ENCODE measurements at regions not wholly inside any gene's neighbourhood (a gene's known extent, or its start where the extent isn't known, plus 50 kb on each side); places are given as distances from the start of the nearest gene placed in this dataset.

- Histone ChIP-seq H3K18ac (ENCODE audit: low read length) (no peak overlapping the region), H3K4me3 (ENCODE audit: low read length) (no peak overlapping the region), H3K56ac (ENCODE audit: low read length) (no peak overlapping the region), H2BK5ac (ENCODE audit: low read length) (no peak overlapping the region), H2AK5ac (ENCODE audit: low read length) (no peak overlapping the region), H3K27ac (ENCODE audit: low read depth, low read length) (no peak overlapping the region), H3K9ac (ENCODE audit: low read length) (no peak overlapping the region), H3K79me1 (ENCODE audit: low read length) (no peaks in the 10 kb centered on the region), H3K36me3 (ENCODE audit: control insufficient read depth, insufficient read depth, low read length) (no peaks in the 10 kb centered on the region), H2BK120ac (ENCODE audit: low read depth, low read length) (no peak overlapping the region), H3K4me2 (ENCODE audit: low read length) (no peak overlapping the region), H3K4me1 (ENCODE audit: control insufficient read depth, low read depth, low read length) (no peaks in the 10 kb centered on the region), H3K79me2 (ENCODE audit: control insufficient read depth, insufficient read depth, low read length) (no peaks in the 10 kb centered on the region), H3K4ac (ENCODE audit: low read depth, low read length) (no peak overlapping the region), H4K5ac (ENCODE audit: low read length) (no peak overlapping the region), H3K27me3 (ENCODE audit: insufficient read depth, low read length, poor library complexity) (no peaks in the 10 kb centered on the region), H4K8ac (ENCODE audit: low read depth, low read length) (no peak overlapping the region), H2BK15ac (replicated peaks; ENCODE audit: low read depth) (no peak overlapping the region), H3K23ac (ENCODE audit: low read length) (no peak overlapping the region)
- WGBS (ENCODE audit: extremely low coverage, insufficient coverage, low lambda C conversion rate), result 100% methylated on average over 1 of the region's 4 CpGs
- no peak for DNase-seq
Measured at GRCh38 chr9:81874931-81875330, 53.3 kb upstream of the SPATA31D4 start.

- DNase-seq, result no peak
- Histone ChIP-seq H3K56ac (ENCODE audit: low read length) (no peak overlapping the region), H3K79me1 (ENCODE audit: low read length) (no peaks in the 10 kb centered on the region), H2BK5ac (ENCODE audit: low read length) (no peak overlapping the region), H2AK5ac (ENCODE audit: low read length) (no peak overlapping the region), H3K36me3 (ENCODE audit: control insufficient read depth, insufficient read depth, low read length) (no peaks in the 10 kb centered on the region), H3K18ac (ENCODE audit: low read length) (no peak overlapping the region), H2BK120ac (ENCODE audit: low read depth, low read length) (no peak overlapping the region), H4K5ac (ENCODE audit: low read length) (no peak overlapping the region), H3K9ac (ENCODE audit: low read length) (no peak overlapping the region), H3K4me1 (ENCODE audit: control insufficient read depth, low read depth, low read length) (no peaks in the 10 kb centered on the region), H3K4me2 (ENCODE audit: low read length) (no peak overlapping the region), H3K23ac (ENCODE audit: low read length) (no peak overlapping the region), H3K4ac (ENCODE audit: low read depth, low read length) (no peak overlapping the region), H3K27ac (ENCODE audit: low read depth, low read length) (no peak overlapping the region), H3K79me2 (ENCODE audit: control insufficient read depth, insufficient read depth, low read length) (no peaks in the 10 kb centered on the region), H3K4me3 (ENCODE audit: low read length) (no peak overlapping the region), H4K8ac (ENCODE audit: low read depth, low read length) (no peak overlapping the region), H3K27me3 (ENCODE audit: insufficient read depth, low read length, poor library complexity) (no peaks in the 10 kb centered on the region), H2BK15ac (replicated peaks; ENCODE audit: low read depth) (no peak overlapping the region)
- no CpG with 5 or more reads among the region's 9 CpGs for WGBS (ENCODE audit: extremely low coverage, insufficient coverage, low lambda C conversion rate)
Measured at GRCh38 chr9:81877047-81877446, 51.2 kb upstream of the SPATA31D4 start.

Measured in mesendoderm (in vitro differentiated cells).